ENCODE measurements at regions not wholly inside any gene's neighbourhood (a gene's known extent, or its start where the extent isn't known, plus 50 kb on each side); places are given as distances from the start of the nearest gene placed in this dataset.

DNA sequence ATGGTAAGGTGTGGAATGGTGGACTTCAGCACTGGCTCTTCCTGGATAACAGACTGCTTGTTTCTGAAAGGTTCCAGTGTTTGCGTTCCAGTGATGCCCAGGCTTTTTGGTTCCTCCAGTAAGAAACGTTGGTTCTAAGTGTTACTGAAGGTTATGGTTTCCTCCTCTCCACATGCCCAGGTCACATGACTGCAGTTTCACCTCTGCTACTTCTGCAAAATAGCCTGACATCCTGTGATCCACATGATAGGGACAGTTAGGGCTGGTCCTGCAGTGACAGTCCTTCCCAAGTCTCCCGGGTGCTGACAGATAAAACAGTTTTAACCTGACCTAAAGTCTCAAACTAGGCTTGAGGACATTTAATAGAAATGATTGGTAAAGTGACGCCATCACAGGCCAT lies 132.2 kb upstream of the CST7 start:
- ATAC-seq = no peak

DNA sequence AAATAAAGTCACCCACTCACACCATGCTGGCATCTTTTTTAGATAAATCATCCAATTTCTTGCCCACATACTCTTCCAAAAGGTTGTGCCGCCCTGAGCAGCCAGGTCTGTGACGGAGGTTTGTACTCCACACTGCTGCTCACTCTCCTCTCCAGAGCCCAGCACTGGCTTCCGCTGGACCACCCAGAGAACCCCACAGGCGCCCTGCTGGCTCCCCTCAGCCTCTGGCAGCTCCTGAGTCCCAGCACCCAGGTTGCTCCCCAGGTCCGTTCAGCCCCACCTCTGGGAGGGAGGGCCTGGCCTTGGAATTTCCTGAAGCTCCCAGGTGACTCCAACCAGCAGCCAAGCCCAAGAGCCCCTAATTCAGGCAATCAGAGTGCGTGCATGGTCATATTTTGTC lies 131.7 kb upstream of the CST7 start:
- no peak overlapping the region for H3K4me3 ChIP-seq
- H3K27ac ChIP-seq = no peak overlapping the region
- no peaks in the 10 kb centered on the region for H3K27me3 ChIP-seq
- TF ChIP-seq, protein P1, sequence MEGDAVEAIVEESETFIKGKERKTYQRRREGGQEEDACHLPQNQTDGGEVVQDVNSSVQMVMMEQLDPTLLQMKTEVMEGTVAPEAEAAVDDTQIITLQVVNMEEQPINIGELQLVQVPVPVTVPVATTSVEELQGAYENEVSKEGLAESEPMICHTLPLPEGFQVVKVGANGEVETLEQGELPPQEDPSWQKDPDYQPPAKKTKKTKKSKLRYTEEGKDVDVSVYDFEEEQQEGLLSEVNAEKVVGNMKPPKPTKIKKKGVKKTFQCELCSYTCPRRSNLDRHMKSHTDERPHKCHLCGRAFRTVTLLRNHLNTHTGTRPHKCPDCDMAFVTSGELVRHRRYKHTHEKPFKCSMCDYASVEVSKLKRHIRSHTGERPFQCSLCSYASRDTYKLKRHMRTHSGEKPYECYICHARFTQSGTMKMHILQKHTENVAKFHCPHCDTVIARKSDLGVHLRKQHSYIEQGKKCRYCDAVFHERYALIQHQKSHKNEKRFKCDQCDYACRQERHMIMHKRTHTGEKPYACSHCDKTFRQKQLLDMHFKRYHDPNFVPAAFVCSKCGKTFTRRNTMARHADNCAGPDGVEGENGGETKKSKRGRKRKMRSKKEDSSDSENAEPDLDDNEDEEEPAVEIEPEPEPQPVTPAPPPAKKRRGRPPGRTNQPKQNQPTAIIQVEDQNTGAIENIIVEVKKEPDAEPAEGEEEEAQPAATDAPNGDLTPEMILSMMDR (IDR thresholded peaks at IDR 0.05 in 4 of 5, conservative IDR thresholded peaks at IDR 0.05 in 1 of 5) = no peak
- TF ChIP-seq POLR2A (IDR thresholded peaks at IDR 0.05) = no peak
- H3K4me1 ChIP-seq = no peaks in the 10 kb centered on the region
- H3K36me3 ChIP-seq = no peaks in the 10 kb centered on the region
- ATAC-seq (no peak), DNase-seq (no peak)
- no peaks in the 10 kb centered on the region for H3K9me3 ChIP-seq
- intact Hi-C loops (cut with DNase I; ENCODE audit: low total_unique reads) (no loop called here), in situ Hi-C loops (cut with MboI; ENCODE audit: low sequenced_read_pairs in 4 of 4) (no loop called here)

More for the DNA sequence above, 132.2 kb upstream of the CST7 start:
- no peak for DNase-seq
- no peaks in the 10 kb centered on the region for H3K36me3 ChIP-seq
- no peak overlapping the region for H3K4me3 ChIP-seq
- intact Hi-C loops (cut with DNase I; ENCODE audit: low total_unique reads) = no loop called here
- no peaks in the 10 kb centered on the region for H3K27me3 ChIP-seq
- no peak overlapping the region for H3K27ac ChIP-seq
- H3K9me3 ChIP-seq = no peaks in the 10 kb centered on the region
- in situ Hi-C loops (cut with MboI; ENCODE audit: low sequenced_read_pairs in 4 of 4) = no loop called here
- H3K4me1 ChIP-seq = no peaks in the 10 kb centered on the region
- TF ChIP-seq POLR2A (IDR thresholded peaks at IDR 0.05) = no peak
- TF ChIP-seq, protein P1 (IDR thresholded peaks at IDR 0.05 in 4 of 5, conservative IDR thresholded peaks at IDR 0.05 in 1 of 5) = no peak

DNA sequence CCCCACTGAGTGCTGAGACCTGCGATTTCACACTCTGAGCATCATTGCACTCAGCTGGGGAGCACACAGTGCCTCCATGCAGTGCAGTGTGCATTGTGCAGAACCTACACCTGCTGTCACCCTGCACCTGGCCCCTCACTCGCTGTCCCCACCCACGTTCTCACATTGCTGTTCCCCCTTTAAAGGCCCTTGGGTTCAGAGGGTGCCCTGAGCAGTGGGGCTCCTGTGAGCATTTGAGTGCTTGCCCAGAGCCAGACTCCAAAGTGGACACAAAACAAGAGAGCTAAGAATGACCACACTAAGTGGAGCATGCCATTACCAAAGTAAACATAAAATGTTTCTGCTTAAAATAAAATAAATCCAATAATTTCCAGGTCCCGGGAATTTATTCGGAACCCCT lies 131.0 kb upstream of the CST7 start:
- intact Hi-C loops (cut with DNase I; ENCODE audit: low total_unique reads) = no loop called here
- in situ Hi-C loops (cut with MboI; ENCODE audit: low sequenced_read_pairs in 4 of 4) = no loop called here

DNA sequence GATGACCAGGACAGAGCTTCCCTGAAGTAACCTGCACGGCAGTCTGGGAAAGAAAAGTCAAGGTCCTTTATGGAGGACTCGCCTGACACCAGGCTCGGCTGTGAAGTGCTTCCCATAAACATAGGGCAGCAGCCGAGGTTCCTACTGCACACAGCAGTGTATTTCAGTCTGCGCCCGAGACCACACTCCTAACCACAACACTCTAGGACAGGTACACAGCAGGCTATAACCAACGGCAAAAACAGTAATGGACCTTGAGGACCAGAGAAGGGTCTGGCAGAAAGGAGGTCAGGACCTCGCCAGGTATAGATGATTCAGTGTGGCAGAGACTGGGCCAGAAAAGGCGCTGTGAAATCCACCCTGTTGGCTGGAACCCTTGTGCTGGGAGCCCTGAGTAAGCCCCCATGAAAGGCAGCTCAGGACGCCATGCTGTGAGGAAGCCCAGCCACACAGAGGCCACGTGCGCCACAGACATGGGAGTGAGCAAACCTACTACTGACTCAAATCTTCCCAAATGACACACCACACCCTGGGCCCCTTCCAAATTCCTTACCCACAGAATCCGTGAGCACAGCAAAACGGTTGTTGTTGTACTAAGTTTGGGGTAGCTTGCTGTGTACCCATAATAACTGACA lies 129.6 kb upstream of the CST7 start:
- ATAC-seq (no peak), DNase-seq (no peak)
- in situ Hi-C loops (cut with MboI; ENCODE audit: low sequenced_read_pairs in 4 of 4) = no loop called here

More for the DNA sequence above, 131.0 kb upstream of the CST7 start:
- TF ChIP-seq, protein P1 (IDR thresholded peaks at IDR 0.05 in 4 of 5, conservative IDR thresholded peaks at IDR 0.05 in 1 of 5) = no peak
- no peak for TF ChIP-seq POLR2A (IDR thresholded peaks at IDR 0.05)
- no peaks in the 10 kb centered on the region for H3K4me1 ChIP-seq
- no peak overlapping the region for H3K4me3 ChIP-seq
- ATAC-seq (no peak), DNase-seq (no peak)
- no peaks in the 10 kb centered on the region for H3K27me3 ChIP-seq
- no peak overlapping the region for H3K27ac ChIP-seq
- no peaks in the 10 kb centered on the region for H3K36me3 ChIP-seq
- H3K9me3 ChIP-seq = no peaks in the 10 kb centered on the region

More for the DNA sequence above, 129.6 kb upstream of the CST7 start:
- no peak for TF ChIP-seq POLR2A (IDR thresholded peaks at IDR 0.05)
- TF ChIP-seq, protein P1 (IDR thresholded peaks at IDR 0.05 in 4 of 5, conservative IDR thresholded peaks at IDR 0.05 in 1 of 5) = no peak
- intact Hi-C loops (cut with DNase I; ENCODE audit: low total_unique reads) = no loop called here
- Histone ChIP-seq H3K27me3 (no peaks in the 10 kb centered on the region), H3K27ac (no peak overlapping the region), H3K9me3 (no peaks in the 10 kb centered on the region), H3K4me3 (no peak overlapping the region), H3K36me3 (no peaks in the 10 kb centered on the region), H3K4me1 (no peaks in the 10 kb centered on the region)
